HK-2 (cell line): ENCODE measurements at regions not wholly inside any gene's neighbourhood (a gene's known extent, or its start where the extent isn't known, plus 50 kb on each side); places are given as distances from the start of the nearest gene placed in this dataset.

Source experiments
- DNase-seq: peaks from one replicate; pipeline ENCODE4 v3.0.0-alpha.2; 2018; ENCODE audit not compliant: unreplicated experiment

GRCh38 chr2:216914491-216914890 is 54.6 kb upstream of the TNP1 start:
- no peak for DNase-seq

DNA sequence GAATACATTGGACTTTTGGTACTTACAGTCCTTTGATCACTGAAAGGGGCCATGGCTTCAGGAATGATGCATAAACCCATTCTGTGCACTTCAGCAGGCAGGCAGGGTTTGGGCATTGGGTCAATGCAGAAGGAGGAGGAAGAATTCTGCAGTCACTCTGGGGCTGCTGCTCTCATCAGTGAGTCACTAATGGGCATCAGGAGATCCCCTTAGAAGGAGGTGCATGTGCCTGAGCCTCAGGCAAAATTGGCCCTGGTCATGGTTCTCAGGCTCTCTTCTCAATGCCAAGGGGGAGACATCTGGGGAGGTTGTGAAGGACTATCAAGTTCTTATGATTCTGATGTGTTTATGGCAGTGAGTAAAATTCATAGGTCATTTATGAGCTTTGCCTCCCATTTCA is 52.0 kb upstream of the TNP1 start:
- DNase-seq: no peak

DNA sequence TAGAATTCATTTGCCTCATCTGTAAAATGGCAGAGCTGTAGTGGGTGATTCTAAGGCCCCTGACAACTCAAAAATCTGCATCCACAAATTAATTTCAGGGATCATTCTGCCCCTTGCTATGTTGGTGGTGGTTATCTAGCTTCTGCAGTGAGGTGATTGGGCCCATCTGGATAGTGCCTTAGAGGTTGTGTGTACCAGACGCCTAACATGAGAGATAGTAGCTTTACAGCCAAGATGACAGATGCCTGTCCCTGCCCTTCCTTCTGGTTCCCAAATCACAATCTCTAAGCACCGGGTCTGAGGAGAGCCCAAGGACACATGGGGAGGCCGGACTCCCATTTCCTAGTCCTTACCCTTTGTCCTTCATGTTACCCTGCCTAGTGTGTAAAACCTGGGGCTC is 51.1 kb upstream of the TNP1 start:
- DNase-seq: no peak

- no peak for DNase-seq
Observed at GRCh38 chr2:216909541-216910210, 49.8 kb upstream of the TNP1 start.
